HG03039 (cell line): ENCODE measurements at regions not wholly inside any gene's neighbourhood (a gene's known extent, or its start where the extent isn't known, plus 50 kb on each side); places are given as distances from the start of the nearest gene placed in this dataset.

Source experiments
- ATAC-seq: cut with Tn5 transposase; IDR thresholded peaks from one replicate; pipeline ENCODE4 v1.9.1; 2021; ENCODE audit warnings: mild to moderate bottlenecking, moderate library complexity; ENCODE audit not compliant: unreplicated experiment

- no peak for ATAC-seq
Observed at GRCh38 chr3:194832346-194833104, 146.8 kb downstream of the FAM43A start.

DNA sequence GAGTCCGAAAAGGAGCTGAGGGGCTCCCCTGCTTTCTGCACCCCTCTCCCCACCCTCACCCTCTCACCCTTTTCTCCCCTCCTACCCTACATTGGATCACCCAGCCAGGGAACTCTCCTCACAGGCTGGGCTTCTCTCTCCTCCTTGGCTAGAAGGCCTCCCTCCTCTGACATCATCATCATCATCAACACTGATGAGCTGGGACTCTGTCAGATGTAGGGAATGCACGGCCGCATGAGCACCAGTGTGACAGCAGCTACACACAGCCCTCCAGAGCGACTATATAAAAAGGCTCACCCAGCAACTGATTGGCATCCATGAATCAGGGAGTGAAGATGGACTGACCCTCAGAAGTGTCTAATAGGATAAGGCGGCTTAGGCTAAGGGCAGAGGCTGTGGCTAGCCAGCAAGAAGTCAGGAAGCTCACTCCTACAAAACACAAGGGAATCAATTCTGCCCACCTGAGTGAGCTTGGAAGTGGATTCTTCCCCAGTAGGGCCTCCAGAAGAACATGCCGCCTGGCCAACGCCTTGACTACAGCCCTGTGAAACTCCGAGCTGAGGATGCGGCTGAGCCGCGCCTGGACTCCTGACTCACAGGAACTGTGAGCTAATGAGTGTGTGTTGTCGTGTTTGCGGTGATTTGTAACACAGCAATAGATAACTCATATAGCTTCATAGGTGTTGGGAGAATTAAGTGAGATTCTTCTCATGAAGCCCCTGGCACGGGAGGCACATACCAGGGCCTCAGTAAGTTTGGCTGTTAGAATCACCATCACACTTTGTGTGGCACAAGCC, 147.6 kb downstream of the FAM43A start:
- no peak for ATAC-seq

GRCh38 chr3:194836661-194837060, 151.0 kb downstream of the FAM43A start:
- no peak for ATAC-seq

- ATAC-seq, result no peak
Observed at GRCh38 chr3:194837457-194838127, 151.9 kb downstream of the FAM43A start.

- no peak for ATAC-seq
Observed at GRCh38 chr3:194838236-194838635, 152.6 kb downstream of the FAM43A start.

- no peak for ATAC-seq
Observed at GRCh38 chr3:194840661-194841514, 155.2 kb downstream of the FAM43A start.

DNA sequence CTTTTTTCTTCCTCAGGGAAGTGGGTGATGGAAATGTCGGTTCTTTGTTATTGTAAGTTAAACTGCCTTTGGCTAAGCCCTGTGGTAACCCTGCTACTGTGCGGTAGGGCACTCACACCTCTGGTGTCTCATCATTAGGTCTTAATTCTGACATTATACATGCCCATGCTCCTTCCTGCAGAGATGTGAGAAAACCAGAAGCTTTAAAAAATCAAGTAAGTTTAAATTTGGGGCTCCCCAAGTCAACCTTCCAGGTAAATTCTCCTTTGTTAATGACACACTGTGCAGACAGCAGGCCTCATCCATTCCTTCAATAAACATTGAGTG, 155.8 kb downstream of the FAM43A start:
- ATAC-seq, result no peak

DNA sequence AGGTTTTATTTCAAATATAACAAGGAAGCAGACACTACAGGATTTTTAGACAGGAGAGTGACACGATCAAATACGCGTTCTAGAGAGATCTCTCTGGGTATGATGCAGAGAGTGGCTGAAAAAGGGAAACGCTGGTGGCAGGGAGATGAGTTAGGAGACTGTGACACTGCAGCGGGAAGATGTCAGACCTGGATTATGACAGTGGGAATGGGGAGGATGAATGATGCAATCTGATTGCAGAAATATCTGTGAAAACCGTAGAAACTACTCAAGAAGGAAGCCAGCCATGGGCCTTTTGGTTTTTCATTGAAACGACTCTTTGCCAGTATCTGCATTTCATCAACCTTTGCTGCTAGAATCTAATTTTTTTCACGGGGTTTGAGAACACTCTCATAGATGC, 157.9 kb downstream of the FAM43A start:
- no peak for ATAC-seq

DNA sequence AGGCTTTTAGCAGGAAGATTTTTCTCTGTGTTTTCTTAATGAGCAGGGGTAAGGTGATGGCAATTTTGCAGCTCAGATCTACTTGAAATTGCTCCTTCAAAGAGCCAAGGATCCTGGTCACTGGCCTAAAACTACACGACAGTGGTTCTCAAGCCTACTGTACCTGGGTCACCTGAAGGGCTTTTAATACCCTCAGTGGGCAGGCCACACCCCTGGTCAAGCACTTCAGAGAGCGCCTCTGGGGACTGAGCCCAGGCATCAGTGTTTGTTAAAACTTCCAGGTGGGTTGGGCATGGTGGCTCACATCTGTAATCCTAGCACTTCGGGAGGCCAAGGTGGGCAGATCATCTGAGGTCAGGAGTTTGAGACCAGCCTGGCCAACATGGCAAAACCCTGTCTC, 158.4 kb downstream of the FAM43A start:
- no peak for ATAC-seq

- no peak for ATAC-seq
Observed at GRCh38 chr3:194849166-194849875, 163.6 kb downstream of the FAM43A start.

DNA sequence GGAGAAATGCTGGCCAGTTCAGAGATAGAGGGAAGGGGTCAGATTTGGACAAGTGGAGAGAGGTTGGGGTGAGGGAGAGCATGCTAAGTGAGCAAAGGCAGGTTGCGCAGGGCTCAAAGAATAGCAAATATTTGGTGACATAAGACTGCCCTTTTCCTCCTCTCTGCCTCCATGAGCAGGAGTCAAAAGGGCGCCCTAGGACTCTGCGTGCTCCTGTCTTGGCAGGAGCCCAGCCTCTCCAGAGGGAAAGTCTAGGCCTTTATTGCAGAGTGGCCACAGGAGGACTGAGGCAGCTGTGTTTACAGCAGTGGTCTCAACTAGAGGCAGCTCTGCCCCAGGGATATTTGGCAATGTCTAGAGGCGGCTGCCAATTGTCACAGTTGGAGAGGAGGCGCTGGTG, 165.6 kb downstream of the FAM43A start:
- ATAC-seq, result no peak

DNA sequence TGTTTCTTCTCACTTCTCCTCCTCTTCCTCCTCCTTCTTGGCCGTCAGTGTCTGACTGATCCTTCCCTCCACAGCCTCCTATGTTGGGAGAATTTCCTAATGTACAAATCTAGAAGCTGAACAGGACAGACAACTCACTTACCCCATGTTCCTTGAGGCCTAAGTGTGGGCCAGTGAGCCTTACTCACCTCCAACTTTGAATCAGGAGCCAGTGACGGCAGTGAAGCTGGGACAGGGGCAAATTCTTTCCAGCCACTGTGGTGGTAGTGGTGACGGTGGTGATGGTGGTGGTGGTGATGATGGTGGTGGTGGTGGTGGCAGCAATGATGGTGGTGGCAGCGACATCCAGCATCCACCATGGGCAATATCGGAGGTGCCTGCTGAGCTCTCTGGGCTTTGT, 166.3 kb downstream of the FAM43A start:
- no peak for ATAC-seq

DNA sequence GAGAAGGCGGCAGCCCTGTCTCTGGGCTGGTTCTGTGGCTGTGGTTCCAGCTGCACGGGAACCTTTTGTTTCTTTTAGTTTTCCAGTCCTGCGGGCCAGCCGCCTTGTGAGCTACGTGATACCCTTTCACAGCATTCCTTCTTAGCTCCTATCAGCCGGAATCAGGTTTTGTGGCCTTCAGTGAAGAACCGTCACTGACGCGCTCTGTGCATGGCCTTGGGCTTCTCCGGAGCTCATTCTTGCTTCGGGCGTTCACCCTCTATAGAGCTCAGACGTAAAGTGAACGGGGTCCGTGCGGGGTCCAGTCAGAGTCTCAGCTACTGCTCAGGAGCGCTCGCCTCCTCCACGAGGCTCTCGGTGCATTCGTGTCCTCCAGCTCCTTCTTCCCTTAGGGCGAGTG, 166.7 kb downstream of the FAM43A start:
- ATAC-seq, result no peak

GRCh38 chr3:194852831-194853508, 167.3 kb downstream of the FAM43A start:
- ATAC-seq, result no peak

- ATAC-seq, result no peak
Observed at GRCh38 chr3:194854206-194854605, 168.5 kb downstream of the FAM43A start.

DNA sequence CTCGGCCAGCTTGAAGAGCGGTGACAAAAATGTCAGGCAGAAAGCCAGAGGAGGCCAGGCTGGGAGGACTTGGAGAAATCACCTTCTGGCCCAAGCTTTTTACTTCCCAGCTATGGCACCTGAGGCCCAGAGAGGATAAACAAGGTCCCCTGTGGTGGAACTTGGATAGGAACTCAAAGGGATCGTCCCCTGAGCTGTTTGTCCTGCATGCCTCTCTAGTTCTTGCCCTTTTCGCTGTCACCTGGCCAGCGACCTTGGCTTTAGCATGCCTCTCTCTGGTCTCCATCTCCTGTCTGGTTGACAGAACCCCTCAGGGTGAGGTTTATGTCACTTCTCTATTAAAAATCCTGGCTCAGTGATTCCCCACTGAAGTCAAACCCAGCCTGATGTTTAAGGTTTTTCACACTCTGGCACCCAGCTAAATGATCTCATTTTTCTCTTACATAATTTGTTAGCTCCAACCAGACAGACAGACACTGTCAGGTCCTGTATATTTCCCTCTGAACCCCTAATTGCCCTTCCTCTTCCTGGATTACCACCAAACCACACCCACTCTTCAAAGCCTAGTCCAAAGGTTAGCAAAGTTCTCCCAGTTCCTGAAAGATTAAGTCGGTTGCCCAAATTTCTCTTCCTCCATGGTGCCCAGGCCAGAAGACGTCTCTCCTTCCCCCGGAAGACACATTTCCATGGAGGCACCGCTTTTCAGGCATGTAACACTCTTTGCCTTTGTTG, 169.1 kb downstream of the FAM43A start:
- ATAC-seq, result no peak

DNA sequence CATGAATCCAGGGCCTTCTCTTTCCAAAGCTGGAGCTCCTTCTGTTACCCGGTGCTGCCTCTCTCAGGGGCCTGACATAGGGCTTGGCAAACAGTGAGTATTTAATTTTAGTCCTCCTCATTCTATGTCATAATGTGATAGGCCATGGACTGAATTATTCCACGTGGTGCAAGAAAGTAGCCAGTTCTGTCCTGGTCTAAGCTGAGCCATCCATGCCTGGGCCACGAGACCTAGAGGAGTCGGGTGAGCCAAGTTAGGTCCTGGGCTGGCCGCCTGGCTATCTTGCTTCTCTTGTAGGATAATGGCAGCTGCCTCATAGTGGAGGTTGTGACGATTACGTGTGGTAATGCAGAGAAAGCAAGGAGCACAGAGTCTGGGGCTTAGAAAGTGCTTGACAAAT, 170.6 kb downstream of the FAM43A start:
- ATAC-seq, result no peak

GRCh38 chr3:194857469-194858113, 171.9 kb downstream of the FAM43A start:
- ATAC-seq, result no peak

DNA sequence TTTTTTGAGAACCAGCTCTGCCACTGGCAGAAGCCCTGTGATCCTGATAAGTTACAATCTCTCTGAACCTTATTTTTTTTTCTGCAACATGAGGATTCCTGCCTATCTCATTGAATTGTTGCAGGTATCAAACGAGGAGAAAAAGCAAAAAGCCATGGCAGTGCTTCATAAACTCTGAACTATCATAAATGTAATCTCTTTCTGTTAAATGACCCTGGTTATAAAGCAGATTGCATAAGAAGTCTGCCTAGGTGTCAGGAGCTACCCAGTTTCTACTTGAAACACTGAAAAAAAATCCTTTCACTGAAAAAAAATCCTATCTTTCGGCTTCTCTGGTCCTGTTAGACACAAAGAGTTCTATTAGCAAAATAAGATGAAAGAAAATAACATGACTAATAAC, 172.7 kb downstream of the FAM43A start:
- no peak for ATAC-seq
